ENCODE measurements at regions not wholly inside any gene's neighbourhood (a gene's known extent, or its start where the extent isn't known, plus 50 kb on each side); places are given as distances from the start of the nearest gene placed in this dataset.

GRCh38 chr5:2129568-2130272, 247.0 kb upstream of the IRX4 start:
- no peaks in the 10 kb centered on the region for H3K9me3 ChIP-seq (ENCODE audit: control insufficient read depth in 1 of 2, insufficient read depth in 1 of 2, low read depth in 1 of 2, low read length in 2 of 2)
- no peaks in the 10 kb centered on the region for H3K9me2 ChIP-seq (ENCODE audit: insufficient read depth)
- no peak for ATAC-seq
- H3K36me3 ChIP-seq (ENCODE audit: control insufficient read depth in 1 of 2, insufficient read depth in 2 of 2, low read length in 2 of 2) = no peaks in the 10 kb centered on the region
- no peaks in the 10 kb centered on the region for H3K4me1 ChIP-seq (ENCODE audit: control insufficient read depth in 1 of 2, insufficient read depth in 2 of 2, low read length in 2 of 2)
- no peak overlapping the region for H3K9ac ChIP-seq (ENCODE audit: low read length)
- TF ChIP-seq SP1 (IDR thresholded peaks at IDR 0.05; ENCODE audit: low read depth) (no peak), EZH2 (IDR thresholded peaks at IDR 0.05) (no peak), JUND (IDR thresholded peaks at IDR 0.05) (no peak), POLR2A (IDR thresholded peaks at IDR 0.05; ENCODE audit: borderline replicate concordance, extremely low read depth, insufficient read depth, insufficient read length) (no peak), ZNF274 (IDR thresholded peaks at IDR 0.05; ENCODE audit: low read depth, low read length) (no peak), ATF3 (IDR thresholded peaks at IDR 0.05) (no peak), RAD21 (IDR thresholded peaks at IDR 0.05; ENCODE audit: low read depth) (no peak), CBX3 (IDR thresholded peaks at IDR 0.05; ENCODE audit: low read depth) (no peak), SIN3A (IDR thresholded peaks at IDR 0.05; ENCODE audit: low read depth) (no peak), SRF (IDR thresholded peaks at IDR 0.05; ENCODE audit: low read depth) (no peak), EZH2phosphoT487 (IDR thresholded peaks at IDR 0.05; ENCODE audit: borderline replicate concordance) (no peak), ELF1 (IDR thresholded peaks at IDR 0.05; ENCODE audit: borderline replicate concordance, low read depth) (no peak), MAX (IDR thresholded peaks at IDR 0.05) (no peak), ZBTB33 (IDR thresholded peaks at IDR 0.05; ENCODE audit: extremely low read depth, insufficient replicate concordance, low read length) (no peak), CTCF (IDR thresholded peaks at IDR 0.05 in 2 of 3, conservative IDR thresholded peaks at IDR 0.05 in 1 of 3; ENCODE audit: borderline replicate concordance in 1 of 3, insufficient read depth in 1 of 3, low read depth in 2 of 3, low read length in 2 of 3) (no peak), YY1 (IDR thresholded peaks at IDR 0.05; ENCODE audit: extremely low read depth, insufficient replicate concordance, low read depth, low read length) (no peak)
- POLR2A ChIA-PET = no interaction called here
- H3K4me3 ChIP-seq (replicated peaks in 1 of 2; ENCODE audit: low read depth in 1 of 2, low read length in 2 of 2) = no peak overlapping the region
- H3K79me2 ChIP-seq (ENCODE audit: insufficient read depth, low read length) = no peaks in the 10 kb centered on the region
- H3K27ac ChIP-seq (ENCODE audit: low read depth, low read length) = no peak overlapping the region
- RAD21 ChIA-PET (ENCODE audit: low non-redundant PET in 1 of 2, low total read pairs in 2 of 2, uncharacterized antibody in 2 of 2, unreplicated experiment in 2 of 2) = no interaction called here
- H2AFZ ChIP-seq (ENCODE audit: low read depth, low read length, poor library complexity, severe bottlenecking) = no peak overlapping the region
- CTCF ChIA-PET = no interaction called here
- BruUV-seq (replicated peaks) = no TSS peak
- no peak for DNase-seq (ENCODE audit: low read depth, low spot score)
- H3K27me3 ChIP-seq (ENCODE audit: insufficient read depth, low read length) = peaks cover 11% of the 10 kb centered on the region
- no peaks in the 10 kb centered on the region for H4K20me1 ChIP-seq (ENCODE audit: insufficient read depth)
- no peak overlapping the region for H3K4me2 ChIP-seq (ENCODE audit: low read length)
- intact Hi-C loops (cut with micrococcal nuclease) = no loop called here

All from HCT116 (cell line).